ENCODE measurements at regions not wholly inside any gene's neighbourhood (a gene's known extent, or its start where the extent isn't known, plus 50 kb on each side); places are given as distances from the start of the nearest gene placed in this dataset.
"Not testable (repeated sequence)": the region's sequence is repeated elsewhere in the genome, so short reads cannot be mapped to it uniquely, and the experiment has no call there.

DNA sequence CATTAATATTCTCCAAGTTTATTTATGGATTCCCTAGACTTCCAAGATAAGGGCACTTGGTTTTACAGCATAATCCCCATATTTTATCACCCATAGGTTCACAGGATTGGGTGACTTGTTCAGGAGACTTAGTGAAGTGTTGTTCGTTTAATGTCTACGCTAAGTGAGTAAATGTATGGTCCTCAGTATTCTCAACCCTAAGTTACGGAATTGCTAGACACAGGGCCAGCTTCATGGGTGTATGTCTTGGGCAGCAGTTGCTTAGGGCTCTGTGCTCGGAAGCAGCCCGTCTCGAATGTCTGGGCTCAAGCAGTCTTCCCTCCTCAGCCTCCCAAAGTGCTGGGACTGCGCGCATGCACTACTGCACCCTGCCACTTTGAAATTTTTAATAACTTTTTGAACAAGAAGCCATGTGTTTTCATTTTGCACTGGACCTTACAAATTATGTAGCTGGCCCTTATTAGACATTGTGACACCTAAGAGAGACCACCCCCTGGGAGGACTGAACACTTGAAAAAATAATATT is 91.5 kb upstream of the ZNF217 start:
- DNase-seq, result no peak

DNA sequence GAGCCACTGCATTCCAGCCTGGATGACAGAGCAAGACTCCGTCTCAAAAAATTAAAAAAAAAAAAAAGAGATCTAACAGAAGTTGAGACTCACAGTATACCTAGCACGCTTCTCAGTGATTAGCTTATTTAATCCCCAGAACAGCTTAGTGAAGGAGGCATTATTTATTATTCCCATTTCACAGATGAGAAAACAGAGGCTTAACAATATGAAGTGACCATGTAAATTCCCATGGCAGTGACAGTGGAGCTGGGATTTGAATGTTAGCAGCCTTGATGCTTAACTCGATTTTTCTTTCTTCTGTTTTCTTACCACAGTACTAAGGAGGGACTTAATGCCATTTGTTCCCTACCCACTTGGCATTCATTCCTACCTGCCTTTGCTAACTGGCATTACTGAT is 89.9 kb upstream of the ZNF217 start:
- DNase-seq, result no peak

DNA sequence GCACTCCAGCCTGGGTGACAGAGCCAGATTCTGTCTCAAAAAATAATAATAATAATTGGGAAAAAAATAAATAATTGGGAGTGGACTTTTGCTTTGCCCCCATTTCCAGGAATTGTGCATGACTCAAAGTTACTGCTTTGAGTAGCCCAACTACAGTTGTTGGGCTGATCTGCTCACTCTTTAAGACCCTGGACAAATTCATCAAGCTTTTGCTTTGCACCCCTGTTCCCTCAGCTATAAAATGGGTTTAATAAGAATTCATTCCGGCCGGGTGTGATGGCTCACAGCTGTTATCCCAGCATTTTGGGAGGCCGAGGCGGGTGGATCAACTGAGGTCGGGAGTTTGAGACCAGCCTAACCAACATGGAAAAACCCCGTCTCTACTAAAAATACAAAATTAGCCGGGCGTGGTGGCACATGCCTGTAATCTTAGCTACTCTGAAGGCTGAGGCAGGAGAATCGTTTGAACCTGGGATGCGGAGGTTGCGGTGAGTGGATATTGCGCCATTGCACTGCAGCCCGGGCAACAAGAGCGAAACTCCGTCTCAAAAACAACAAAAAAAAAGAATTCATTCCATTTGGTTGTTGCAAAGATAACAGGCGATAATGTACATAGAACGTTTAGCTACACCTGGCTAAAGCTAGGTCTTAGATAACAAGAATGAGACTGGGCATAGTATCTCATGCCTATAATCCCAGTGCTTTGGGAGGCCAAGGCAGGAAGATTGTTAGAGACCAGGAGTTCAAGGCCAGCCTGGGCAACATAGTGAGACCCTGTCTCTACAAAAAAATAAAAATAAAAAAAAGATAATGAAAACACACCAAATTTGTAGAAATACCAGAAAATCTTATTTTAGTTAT is 87.9 kb upstream of the ZNF217 start:
- DNase-seq, result no peak

DNA sequence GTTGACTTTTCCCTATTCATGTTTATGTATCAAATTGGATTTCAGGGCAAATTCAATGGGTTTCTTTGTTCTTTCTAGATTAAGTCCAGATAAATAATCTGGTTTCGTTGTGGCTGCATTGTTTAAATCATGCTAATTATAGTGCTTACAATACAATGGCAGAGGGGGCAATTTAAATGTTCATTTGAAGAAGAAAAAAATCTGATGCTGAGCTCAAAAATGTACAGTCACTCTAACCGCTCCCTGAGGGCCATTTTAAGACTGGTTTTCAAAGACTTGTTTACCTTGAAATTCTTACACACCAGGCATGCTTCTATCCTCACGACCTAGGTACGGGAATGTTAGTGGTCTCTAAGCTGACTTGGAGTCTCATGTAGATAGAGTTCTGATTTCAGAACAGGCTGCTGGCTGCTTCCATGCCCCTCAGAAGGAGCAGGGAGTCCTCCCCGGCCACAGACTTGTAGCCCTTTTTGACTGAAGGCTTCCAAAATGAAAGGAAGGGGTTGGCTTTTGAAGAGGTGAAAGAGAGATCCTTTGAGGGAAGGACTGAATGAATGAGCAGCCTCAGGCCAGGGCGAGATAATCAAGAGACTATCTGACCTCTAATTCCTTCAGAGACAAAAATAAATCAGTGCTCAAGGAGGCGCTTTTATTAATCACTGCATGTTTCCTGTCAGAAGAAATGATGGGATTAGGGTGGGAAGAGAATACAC is 86.1 kb upstream of the ZNF217 start:
- peak; percentile 6 for DNase-seq

DNA sequence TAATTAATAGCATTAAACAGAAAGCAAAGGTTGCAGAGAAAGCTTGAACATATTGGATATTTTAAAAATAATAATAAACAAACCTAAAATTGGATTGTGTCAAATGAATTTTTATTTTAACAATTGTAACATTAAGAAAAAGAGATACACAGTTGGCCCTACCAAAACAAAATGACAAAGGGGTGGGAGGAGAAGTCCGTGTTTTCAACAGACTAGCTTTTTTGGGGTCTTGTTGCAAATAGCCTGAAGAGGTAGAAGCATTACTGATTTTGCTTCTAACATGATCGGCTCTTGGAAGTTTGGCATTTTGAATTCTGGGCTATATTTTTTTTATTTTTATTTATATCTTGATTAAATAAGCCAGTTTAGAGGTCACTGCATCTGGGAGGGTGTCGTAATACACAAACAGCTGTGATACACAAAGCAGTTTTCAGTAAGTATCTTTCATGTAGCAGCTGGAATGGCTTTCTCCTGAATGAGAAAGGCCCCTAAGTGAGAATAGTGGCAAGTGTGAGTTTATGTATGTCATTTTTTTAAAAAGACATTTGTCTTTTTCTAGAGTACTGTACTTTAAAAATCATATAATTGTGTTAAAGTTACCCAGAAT is 85.5 kb upstream of the ZNF217 start:
- DNase-seq, result no peak

DNA sequence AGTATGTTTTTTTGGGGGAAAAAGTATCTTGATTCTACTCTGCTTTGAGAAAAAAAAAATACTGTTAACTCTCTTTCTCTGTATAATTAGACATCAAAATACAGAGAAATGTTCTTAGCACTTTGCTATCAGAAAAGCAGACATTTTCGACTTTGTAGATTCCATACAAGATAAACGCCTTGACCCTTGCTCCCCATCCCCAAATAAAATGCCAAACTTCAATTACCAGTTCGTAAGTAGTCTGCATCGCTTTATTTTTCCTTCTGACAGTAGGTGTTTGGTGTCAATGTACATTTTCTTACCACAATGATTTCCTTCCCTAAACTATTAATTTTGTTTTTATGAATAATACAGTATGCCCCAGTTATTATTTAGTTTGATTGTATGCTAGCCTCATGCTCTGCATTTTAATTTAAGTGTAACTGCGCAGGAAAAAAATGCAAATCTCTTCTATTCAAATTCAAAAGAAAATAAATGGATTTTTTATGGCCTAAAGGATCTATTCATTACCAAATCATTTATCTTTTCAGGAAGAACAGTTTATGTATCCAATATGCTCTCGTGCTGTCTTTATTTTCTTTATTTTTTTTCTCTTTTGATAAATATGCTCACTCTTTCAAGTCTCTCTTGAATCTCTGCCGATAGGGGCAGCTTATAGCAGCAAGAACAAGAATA is 84.8 kb upstream of the ZNF217 start:
- no peak for DNase-seq

DNA sequence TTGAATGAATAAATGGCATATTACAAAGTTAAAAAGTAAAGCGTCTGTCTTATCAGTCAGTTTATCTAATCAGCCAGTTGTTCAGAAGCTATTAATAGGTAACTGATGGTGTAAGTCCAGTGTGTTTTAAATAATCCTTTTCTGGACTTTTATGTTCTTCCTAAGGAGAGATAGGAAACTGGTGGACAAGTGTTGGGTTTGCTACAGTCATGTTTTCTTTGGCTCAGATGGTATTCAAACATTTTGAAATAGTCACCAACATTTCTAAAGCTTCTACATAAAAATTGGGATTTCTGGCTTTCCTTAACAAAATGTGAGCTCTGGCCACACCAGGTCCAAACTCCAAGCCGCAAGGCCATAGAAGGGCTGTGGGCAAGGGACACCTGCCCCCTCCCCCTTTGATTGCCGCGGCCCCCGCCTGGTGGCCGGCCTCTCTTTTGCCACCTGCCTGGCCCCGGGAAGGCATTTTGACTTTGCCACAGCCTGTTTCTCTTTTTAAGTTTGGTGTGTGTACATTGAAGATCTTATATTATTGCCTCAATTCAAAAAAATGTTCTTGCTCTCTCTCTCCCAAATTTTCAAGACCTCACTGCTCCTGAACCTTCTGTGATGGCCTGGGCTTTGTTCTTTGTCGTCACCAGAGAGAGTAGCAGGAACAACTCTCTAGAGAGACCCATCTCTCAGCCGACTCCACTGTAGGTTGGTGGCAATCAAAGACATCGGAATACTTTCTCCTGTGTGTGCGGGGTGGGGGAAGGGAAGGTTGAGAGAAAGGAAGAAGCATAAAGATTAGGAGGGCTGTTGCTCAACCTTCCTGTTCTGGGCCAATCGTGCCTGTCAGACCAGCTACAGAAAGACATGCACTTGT is 84.0 kb upstream of the ZNF217 start:
- peak; percentile 21 for DNase-seq

DNA sequence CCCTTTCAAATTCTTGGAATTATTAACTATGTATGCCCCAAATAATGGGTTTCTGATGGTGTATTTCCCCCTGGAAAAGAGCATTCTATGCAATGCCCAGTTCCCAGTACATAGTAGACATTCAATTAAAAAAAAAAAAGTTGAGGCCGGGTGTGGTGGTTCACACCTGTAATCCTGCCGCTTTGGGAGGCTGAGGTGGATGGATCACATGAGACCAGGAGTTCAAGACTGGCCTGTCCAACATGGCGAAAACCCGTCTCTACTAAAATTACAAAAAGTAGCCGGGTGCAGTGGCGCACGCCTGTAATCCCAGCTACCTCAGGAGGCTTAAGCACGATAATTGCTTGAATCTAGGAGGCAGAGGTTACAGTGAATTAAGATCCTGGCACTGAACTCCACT is 83.3 kb upstream of the ZNF217 start:
- no peak for DNase-seq

DNA sequence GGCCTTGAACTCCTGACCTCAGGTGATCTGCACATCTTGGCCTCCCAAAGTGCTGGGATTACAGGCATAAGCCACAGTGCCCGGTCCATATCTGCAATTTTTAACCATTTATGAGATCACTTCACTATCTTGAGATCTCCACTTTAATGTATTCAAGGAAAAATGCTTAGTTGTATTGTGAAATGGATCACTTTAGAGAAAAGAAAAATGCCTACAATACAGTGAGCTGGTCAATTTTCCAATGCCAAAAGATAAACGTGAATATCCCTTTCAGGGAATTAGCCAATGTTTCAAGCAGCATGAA is 82.8 kb upstream of the ZNF217 start:
- DNase-seq, result no peak

DNA sequence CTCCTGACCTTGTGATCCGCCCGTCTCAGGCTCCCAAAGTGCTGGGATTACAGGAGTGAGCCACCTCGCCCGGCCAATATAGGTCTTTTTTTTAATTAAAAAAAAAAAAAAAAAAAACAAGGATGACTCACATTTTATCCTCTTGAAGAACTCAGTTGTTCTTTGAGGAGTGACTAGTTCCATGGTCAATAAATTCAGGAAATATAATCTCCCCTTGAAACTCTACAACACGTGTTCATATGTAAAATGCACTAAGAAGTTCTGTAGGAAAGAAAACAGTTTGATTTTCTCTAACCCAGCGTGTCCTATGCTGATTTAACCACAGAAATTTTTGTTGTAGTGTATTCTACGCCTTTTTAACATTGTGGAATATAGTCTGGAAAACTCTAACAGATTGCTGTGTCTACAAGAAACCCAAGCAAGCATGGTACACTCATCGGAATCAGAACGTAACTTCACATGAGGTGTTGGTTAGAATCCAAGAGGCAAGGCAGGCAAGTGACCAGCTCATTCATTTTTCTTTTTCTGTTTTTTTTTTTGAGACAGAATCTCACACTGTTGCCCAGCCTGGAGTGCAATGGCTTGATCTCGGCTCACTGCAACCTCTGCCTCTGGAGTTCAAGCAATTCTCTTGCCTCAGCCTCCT is 79.0 kb upstream of the ZNF217 start:
- no peak for DNase-seq

DNA sequence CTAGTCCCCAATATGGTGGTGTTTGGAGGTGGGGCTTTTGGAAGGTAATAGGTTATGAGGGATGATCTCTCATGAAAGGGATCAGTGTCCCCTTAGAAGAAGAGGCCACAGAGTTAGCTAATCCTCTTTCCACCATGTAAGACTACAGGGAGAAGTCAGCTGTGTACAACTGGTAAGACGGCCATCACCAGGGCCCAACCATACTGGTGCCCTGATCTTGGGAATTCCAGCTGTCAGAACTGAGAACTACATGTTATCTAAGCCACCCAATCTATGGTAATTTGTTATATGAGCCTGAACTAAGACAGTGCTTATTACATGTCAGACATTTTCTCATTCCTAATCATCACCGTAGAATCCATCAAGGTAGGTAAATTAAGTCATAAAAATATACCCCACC is 77.7 kb upstream of the ZNF217 start:
- no peak for DNase-seq

DNA sequence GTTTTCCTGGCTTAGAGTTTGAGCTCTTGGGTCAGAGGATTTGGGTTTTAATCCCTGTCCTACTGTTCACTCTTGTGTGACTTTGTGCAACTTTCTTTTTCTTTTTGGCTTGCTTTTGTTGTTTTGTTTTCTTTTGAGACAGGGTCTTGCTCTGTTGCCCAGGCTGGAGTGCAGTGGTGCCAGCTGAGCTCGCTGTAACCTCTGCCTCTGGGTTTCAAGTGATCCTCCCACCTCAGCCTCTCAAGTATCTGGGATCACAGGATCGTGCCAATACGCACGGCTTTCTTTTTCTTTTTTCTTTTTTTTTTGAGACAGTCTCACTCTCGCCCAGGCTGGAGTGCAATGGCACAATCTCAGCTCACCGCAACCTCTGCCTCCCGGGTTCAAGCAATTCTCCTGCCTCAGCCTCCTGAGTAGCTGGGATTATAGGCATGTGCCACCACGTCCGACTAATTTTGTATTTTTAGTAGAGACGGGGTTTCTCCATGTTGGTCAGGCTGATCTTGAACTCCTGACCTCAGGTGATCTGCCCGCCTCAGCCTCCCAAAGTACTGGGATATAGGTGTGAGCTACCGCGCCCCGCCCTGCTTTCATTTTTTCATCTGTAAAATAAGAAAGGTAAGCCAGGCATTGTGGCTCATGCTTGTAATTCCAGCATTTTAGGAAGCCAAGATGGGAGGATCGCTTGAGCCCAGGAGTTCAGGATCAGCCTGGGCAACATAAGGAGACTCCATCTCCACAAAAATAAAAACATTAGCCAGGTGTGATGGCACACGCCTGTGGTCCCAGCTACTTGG is 76.1 kb upstream of the ZNF217 start:
- DNase-seq, result not testable (repeated sequence)

DNA sequence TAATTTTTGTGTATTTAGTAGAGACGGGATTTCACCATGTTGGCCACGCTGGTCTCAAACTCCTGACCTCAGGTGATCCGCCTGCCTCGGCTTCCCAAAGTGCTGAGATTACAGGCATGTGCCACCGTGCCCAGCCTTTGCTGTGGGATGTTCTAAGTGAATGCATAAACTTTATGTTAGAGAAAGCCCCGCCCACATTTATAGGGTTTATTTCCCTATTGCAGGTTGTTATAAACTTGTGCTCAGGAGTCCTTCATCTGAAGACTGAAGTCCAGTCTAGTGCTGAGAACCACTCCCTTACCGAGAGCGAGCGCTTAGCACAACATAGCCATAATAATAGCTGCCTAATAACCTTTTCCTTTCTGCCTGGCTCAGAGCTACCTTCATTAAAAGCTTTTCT is 75.4 kb upstream of the ZNF217 start:
- DNase-seq, result no peak

DNA sequence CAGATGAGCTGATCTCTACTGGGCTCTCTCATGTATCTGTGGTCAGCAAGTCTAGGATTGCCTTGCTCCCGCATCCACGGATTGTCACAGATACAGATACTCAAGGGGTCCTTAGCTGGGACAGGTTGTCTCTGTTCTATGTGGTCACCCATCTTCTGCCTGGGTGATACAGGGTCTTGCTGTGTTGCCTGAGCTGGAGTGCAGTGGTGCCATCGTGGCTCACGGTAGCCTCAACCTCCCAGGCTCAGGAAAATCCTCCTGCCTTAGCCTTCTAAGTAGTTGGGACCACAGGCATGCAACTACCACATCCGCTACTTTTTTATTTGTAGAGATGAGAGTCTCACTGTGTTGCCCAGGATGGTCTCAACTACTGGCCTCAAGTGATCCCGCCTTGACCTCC is 72.5 kb upstream of the ZNF217 start:
- DNase-seq, result no peak

DNA sequence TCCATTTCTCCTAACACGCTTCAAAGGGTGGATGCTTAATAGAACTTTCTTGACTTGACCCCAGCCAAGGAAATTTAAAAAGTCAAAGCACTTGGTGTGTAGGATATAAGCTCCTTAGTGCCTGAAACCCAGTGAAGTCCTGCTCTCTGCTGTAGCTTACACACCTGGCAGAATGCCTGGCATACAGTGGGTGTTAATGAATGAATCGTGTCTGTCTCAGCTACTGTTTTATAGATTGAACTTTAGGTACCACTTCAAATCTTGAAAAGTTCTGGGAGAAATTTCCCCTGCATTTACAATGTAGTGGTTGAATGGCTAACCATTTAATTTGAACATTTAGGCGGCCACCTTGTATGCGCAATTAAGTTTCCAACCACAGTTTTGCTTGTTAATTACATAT is 70.5 kb upstream of the ZNF217 start:
- no peak for DNase-seq

DNA sequence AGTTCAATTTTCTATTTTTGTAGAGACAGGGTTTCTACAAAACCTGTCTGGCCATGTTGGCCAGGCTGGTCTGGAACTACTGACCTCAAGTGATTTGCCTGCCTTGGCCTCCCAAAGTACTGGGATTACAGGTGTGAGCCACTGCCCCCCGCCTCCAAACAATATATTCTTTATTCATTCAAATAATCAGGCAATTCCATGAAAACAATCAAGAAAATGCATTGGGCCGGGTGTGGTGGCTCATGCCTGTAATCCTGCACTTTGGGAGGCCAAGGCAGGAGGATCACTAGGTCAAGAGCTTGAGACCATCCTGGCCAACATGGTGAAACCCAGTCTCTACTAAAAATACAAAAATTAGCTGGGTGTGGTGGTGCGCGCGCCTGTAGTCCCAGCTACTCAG is 69.9 kb upstream of the ZNF217 start:
- not testable (repeated sequence) for DNase-seq

DNA sequence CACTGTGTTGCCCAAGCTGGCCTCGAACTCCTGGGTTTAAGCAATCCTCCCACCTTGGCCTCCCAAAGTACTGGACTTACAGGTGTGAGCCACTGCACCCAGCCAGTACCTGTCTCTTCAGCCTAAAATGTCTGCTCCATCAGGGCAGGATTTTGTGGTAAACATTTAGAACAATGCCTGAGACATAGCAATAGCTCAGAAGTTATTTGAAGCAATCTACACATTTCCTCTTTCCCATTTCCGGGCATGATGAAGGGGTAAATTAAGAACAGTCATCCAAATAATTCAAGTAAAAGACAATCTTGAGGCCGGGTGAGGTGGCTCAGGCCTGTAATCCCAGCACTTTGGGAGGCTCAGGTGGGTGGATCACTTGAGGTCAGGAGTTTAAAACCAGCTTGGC is 69.0 kb upstream of the ZNF217 start:
- DNase-seq, result no peak

DNA sequence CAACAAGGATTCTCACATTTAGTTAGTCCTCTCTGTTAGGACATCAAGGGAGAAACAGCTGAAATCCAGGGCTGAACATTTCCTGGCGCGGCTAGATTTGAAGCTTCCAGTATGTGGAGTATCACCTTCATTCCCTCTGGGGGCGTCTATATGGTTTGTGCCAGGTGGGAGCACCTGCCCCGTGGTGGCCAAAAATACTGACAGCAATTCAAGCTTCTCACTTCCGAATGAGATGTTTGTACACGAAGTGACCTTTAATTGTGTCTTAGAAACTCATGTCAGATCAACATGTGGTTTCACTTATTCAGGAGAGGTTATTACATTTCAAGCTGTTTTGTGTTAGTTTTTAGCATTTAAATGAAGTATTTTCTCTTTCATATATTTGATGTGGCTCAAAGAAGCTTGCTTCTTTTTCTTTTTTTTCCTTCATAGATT is 67.3 kb upstream of the ZNF217 start:
- peak; percentile 26 for DNase-seq

DNA sequence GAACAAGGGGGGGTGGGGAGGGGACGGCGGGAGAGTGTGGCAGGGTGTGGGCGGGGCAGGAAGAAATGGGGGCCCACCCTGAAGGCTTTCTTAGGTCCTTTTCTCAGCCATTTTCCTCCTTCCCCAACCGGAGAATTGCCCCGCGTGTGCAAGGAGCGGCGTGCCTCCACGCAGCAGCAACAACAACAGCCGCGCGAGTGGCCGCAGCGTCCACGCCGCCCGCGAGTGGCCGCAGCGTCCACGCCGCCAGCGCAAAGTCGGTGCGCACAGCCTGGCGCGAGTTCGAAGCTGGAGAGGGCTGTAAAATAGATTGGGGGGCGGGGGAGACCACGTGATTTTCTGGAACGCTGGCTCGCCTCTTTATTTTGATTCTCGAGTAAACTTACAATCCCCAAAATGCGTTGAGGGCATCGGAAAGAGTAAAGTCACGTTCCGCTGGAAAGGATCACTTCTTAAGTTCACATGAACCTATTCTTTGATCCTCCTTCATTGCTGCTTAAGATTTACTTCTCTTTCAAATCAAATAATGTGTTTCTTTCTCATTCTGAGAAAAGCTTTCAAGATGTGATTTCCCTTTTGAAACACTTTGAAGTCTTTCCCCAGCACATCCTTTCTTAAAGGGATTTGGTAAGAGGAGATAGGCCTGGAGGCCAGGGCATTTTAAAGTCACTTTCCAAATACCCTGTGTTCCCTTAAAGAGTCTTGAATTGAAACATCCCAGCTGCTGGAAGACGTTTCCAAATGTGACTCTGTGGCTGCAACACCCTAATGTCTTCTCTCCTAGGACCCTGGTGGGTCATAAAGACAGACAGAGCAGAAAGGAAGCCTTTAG is 66.7 kb upstream of the ZNF217 start:
- peak; percentile 45 for DNase-seq

DNA sequence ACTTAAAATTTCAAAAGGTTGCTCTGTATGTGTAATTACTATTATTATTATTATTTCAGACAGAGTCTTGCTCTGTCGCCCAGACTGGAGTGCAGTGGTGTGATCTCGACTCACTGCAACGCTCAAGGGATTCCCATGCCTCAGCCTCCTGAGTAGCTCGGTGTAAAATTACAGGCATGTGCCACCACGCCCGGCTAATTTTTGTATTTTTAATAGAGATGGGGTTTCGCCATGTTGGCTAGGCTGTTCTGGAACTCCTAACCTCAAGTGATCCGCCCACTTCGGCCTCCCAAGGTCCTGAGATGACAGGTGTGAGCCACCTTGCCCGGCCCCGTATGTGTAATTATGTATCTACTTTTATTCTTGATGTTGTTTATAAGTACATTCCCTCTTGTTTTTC is 65.3 kb upstream of the ZNF217 start:
- DNase-seq, result no peak

Data from activated T-cell treated with anti-CD3 and anti-CD28 coated beads, Interleukin-2, amount 50 U/mL, for 1 hour (primary cell).